Fibroblast of lung (primary cell): ENCODE measurements at regions not wholly inside any gene's neighbourhood (a gene's known extent, or its start where the extent isn't known, plus 50 kb on each side); places are given as distances from the start of the nearest gene placed in this dataset.

Source experiments
- DNase-seq, 2 donors: peaks; one replicate each; pipeline versions ENCODE4 v3.0.0 to v3.0.0-alpha.2; 2010; ENCODE audit warnings: low read depth in 2 of 2
- H2AFZ ChIP-seq: 2 replicates; pipeline ENCODE4 v1.5.1; 2012; ENCODE audit warnings: low read length, control low read depth, inconsistent platforms
- H3K27ac ChIP-seq: 2 replicates; pipeline ENCODE4 v1.5.1; 2011; ENCODE audit warnings: low read length, control low read depth; ENCODE audit not compliant: insufficient read depth
- H3K27me3 ChIP-seq: 2 replicates; pipeline ENCODE4 v1.5.1; 2011; ENCODE audit warnings: mild to moderate bottlenecking, low read length; ENCODE audit not compliant: control insufficient read depth, insufficient read depth
- H3K36me3 ChIP-seq: 2 replicates; pipeline ENCODE4 v1.5.1; 2011; ENCODE audit warnings: low read length; ENCODE audit not compliant: control insufficient read depth, insufficient read depth
- H3K4me1 ChIP-seq: 2 replicates; pipeline ENCODE4 v1.5.1; 2011; ENCODE audit warnings: low read length; ENCODE audit not compliant: control insufficient read depth, insufficient read depth; ENCODE audit errors: extremely low read depth
- H3K4me2 ChIP-seq: 2 replicates; pipeline ENCODE4 v1.5.1; 2011; ENCODE audit warnings: low read length, control low read depth; ENCODE audit not compliant: insufficient read depth; ENCODE audit errors: extremely low read depth
- H3K4me3 ChIP-seq, 4 experiments: fragments of 200-600 bp in 1 of 4; sonication (generic) in 1 of 4; replicated peaks in 1 of 4; 2 replicates each; pipeline ENCODE4 v1.5.1; 2011 to 2016; ENCODE audit warnings: low read length in 4 of 4, low read depth in 3 of 4, mild to moderate bottlenecking in 3 of 4, control low read depth in 2 of 4, inconsistent platforms in 1 of 4, mixed read lengths in 1 of 4; ENCODE audit not compliant: insufficient read depth in 1 of 4; ENCODE audit errors: control extremely low read depth in 1 of 4
- H3K79me2 ChIP-seq: 2 replicates; pipeline ENCODE4 v1.5.1; 2012; ENCODE audit warnings: mild to moderate bottlenecking, low read length, inconsistent platforms; ENCODE audit not compliant: control insufficient read depth, insufficient read depth
- H3K9ac ChIP-seq: 2 replicates; pipeline ENCODE4 v1.5.1; 2011; ENCODE audit warnings: mild to moderate bottlenecking, low read length, control low read depth; ENCODE audit not compliant: insufficient read depth
- H3K9me3 ChIP-seq: 2 replicates; pipeline ENCODE4 v1.5.1; 2012; ENCODE audit warnings: low read depth, low read length; ENCODE audit not compliant: control insufficient read depth, insufficient read depth
- H4K20me1 ChIP-seq: 2 replicates; pipeline ENCODE4 v1.5.1; 2011; ENCODE audit warnings: low read length; ENCODE audit not compliant: control insufficient read depth, insufficient read depth; ENCODE audit errors: extremely low read depth
- CTCF ChIP-seq, 2 donors: IDR thresholded peaks in 1 of 2; conservative IDR thresholded peaks in 1 of 2; 1 replicate in 1 of 2; 2 replicates in 1 of 2; pipeline ENCODE4 v1.5.1; 2011 to 2012; ENCODE audit warnings: low read length in 2 of 2, control low read depth in 1 of 2, inconsistent platforms in 1 of 2, low read depth in 1 of 2, mild to moderate bottlenecking in 1 of 2
- EZH2 ChIP-seq: IDR thresholded peaks from 2 replicates; pipeline ENCODE4 v1.5.1; 2012; ENCODE audit warnings: low read length, control low read depth, mild to moderate bottlenecking; ENCODE audit errors: missing control alignments

GRCh38 chr3:117272274-117272673 lies 562.7 kb downstream of the TUSC7 start:
- Histone ChIP-seq H3K4me3 (no peak overlapping the region), H3K4me1 (no peaks in the 10 kb centered on the region), H4K20me1 (no peaks in the 10 kb centered on the region), H3K36me3 (no peaks in the 10 kb centered on the region), H3K27me3 (no peaks in the 10 kb centered on the region), H3K4me2 (no peak overlapping the region), H3K9ac (no peak overlapping the region), H3K9me3 (no peaks in the 10 kb centered on the region), H3K79me2 (no peaks in the 10 kb centered on the region), H3K27ac (no peak overlapping the region), H2AFZ (no peak overlapping the region)
- DNase-seq = no peak
- TF ChIP-seq CTCF (conservative IDR thresholded peaks at IDR 0.05 in 1 of 2, IDR thresholded peaks at IDR 0.05 in 1 of 2; ENCODE audit: low read depth in 1 of 2, low read length in 2 of 2) (no peak), EZH2 (no peak)

- no peak overlapping the region for H2AFZ ChIP-seq
- no peaks in the 10 kb centered on the region for H3K4me1 ChIP-seq
- no peak overlapping the region for H3K9ac ChIP-seq
- no peak for TF ChIP-seq EZH2
- TF ChIP-seq CTCF (conservative IDR thresholded peaks at IDR 0.05 in 1 of 2, IDR thresholded peaks at IDR 0.05 in 1 of 2; ENCODE audit: low read depth in 1 of 2, low read length in 2 of 2) = no peak
- H3K4me2 ChIP-seq = no peak overlapping the region
- H3K27ac ChIP-seq = no peak overlapping the region
- H3K36me3 ChIP-seq = no peaks in the 10 kb centered on the region
- H3K9me3 ChIP-seq = no peaks in the 10 kb centered on the region
- no peaks in the 10 kb centered on the region for H4K20me1 ChIP-seq
- DNase-seq = no peak
- no peak overlapping the region for H3K4me3 ChIP-seq
- H3K27me3 ChIP-seq = no peaks in the 10 kb centered on the region
- H3K79me2 ChIP-seq = no peaks in the 10 kb centered on the region
These were observed 563.4 kb downstream of the TUSC7 start for GRCh38 chr3:117272876-117273523.

GRCh38 chr3:117277816-117278215 lies 568.2 kb downstream of the TUSC7 start:
- no peak overlapping the region for H3K4me3 ChIP-seq
- H3K4me2 ChIP-seq = no peak overlapping the region
- DNase-seq = no peak
- no peaks in the 10 kb centered on the region for H3K4me1 ChIP-seq
- no peak overlapping the region for H3K9ac ChIP-seq
- TF ChIP-seq CTCF (conservative IDR thresholded peaks at IDR 0.05 in 1 of 2, IDR thresholded peaks at IDR 0.05 in 1 of 2; ENCODE audit: low read depth in 1 of 2, low read length in 2 of 2) = no peak
- TF ChIP-seq EZH2 = no peak
- H3K9me3 ChIP-seq = no peaks in the 10 kb centered on the region
- H2AFZ ChIP-seq = no peak overlapping the region
- no peaks in the 10 kb centered on the region for H3K79me2 ChIP-seq
- H3K36me3 ChIP-seq = no peaks in the 10 kb centered on the region
- no peaks in the 10 kb centered on the region for H4K20me1 ChIP-seq
- no peaks in the 10 kb centered on the region for H3K27me3 ChIP-seq
- H3K27ac ChIP-seq = no peak overlapping the region
